ENCODE measurements at regions not wholly inside any gene's neighbourhood (a gene's known extent, or its start where the extent isn't known, plus 50 kb on each side); places are given as distances from the start of the nearest gene placed in this dataset.

- DNase-seq: no peak
- H3K4me3 ChIP-seq: no peak overlapping the region
- in situ Hi-C loops (cut with MboI; ENCODE audit: low pct_ligation_motif_present in 1 of 4, low pct_unique_long_range_greater_than_20kb in 1 of 4, low sequenced_read_pairs in 3 of 4): no loop called here
- 57 to 79% methylated on average over 1 of the region's 1 CpG for WGBS, 2 donors (ENCODE audit: low coverage in 1 of 2)
- no peaks in the 10 kb centered on the region for H3K27me3 ChIP-seq
- intact Hi-C loops (cut with DNase I; ENCODE audit: low total_unique reads): no loop called here
- peaks cover 4 to 40% (median 28%) of the 10 kb centered on the region in 4 donors for H3K4me1 ChIP-seq
- peak overlapping the region; percentile 61 to 76 (median 66) for H3K27ac ChIP-seq
- H3K9me3 ChIP-seq: no peaks in the 10 kb centered on the region
- H3K36me3 ChIP-seq: no peaks in the 10 kb centered on the region
- TF ChIP-seq POLR2AphosphoS5 (IDR thresholded peaks at IDR 0.05) (peak in 1 of 3 donors; percentile 8), EP300 (IDR thresholded peaks at IDR 0.05; ENCODE audit: low read depth) (no peak)
Measured at GRCh38 chr1:229131243-229132105, 139.4 kb upstream of the RAB4A start.

- intact Hi-C loops (cut with DNase I; ENCODE audit: low total_unique reads) (no loop called here), in situ Hi-C loops (cut with MboI; ENCODE audit: low pct_ligation_motif_present in 1 of 4, low pct_unique_long_range_greater_than_20kb in 1 of 4, low sequenced_read_pairs in 3 of 4) (no loop called here)
- no peaks in the 10 kb centered on the region for H3K36me3 ChIP-seq
- peaks cover 4 to 40% (median 28%) of the 10 kb centered on the region in 4 donors for H3K4me1 ChIP-seq
- H3K4me3 ChIP-seq: no peak overlapping the region
- no peak for TF ChIP-seq POLR2AphosphoS5 (IDR thresholded peaks at IDR 0.05)
- TF ChIP-seq POLR2A (IDR thresholded peaks at IDR 0.05): no peak
- TF ChIP-seq, protein P1, sequence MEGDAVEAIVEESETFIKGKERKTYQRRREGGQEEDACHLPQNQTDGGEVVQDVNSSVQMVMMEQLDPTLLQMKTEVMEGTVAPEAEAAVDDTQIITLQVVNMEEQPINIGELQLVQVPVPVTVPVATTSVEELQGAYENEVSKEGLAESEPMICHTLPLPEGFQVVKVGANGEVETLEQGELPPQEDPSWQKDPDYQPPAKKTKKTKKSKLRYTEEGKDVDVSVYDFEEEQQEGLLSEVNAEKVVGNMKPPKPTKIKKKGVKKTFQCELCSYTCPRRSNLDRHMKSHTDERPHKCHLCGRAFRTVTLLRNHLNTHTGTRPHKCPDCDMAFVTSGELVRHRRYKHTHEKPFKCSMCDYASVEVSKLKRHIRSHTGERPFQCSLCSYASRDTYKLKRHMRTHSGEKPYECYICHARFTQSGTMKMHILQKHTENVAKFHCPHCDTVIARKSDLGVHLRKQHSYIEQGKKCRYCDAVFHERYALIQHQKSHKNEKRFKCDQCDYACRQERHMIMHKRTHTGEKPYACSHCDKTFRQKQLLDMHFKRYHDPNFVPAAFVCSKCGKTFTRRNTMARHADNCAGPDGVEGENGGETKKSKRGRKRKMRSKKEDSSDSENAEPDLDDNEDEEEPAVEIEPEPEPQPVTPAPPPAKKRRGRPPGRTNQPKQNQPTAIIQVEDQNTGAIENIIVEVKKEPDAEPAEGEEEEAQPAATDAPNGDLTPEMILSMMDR (IDR thresholded peaks at IDR 0.05): no peak
- no peak for TF ChIP-seq EP300 (IDR thresholded peaks at IDR 0.05; ENCODE audit: low read depth)
- WGBS, 2 donors (ENCODE audit: low coverage in 1 of 2): 80 to 89% methylated on average over 1 of the region's 1 CpG
- peak overlapping the region in 3 of 4 donors; percentile 61 to 76 (median 63) for H3K27ac ChIP-seq
- no peaks in the 10 kb centered on the region for H3K9me3 ChIP-seq
- DNase-seq: no peak
- H3K27me3 ChIP-seq: no peaks in the 10 kb centered on the region
Measured at GRCh38 chr1:229132106-229132443, 138.8 kb upstream of the RAB4A start.

- DNase-seq: no peak
- peaks cover 4 to 36% (median 28%) of the 10 kb centered on the region in 4 donors for H3K4me1 ChIP-seq
- no peaks in the 10 kb centered on the region for H3K36me3 ChIP-seq
- intact Hi-C loops (cut with DNase I; ENCODE audit: low total_unique reads) (no loop called here), in situ Hi-C loops (cut with MboI; ENCODE audit: low pct_ligation_motif_present in 1 of 4, low pct_unique_long_range_greater_than_20kb in 1 of 4, low sequenced_read_pairs in 3 of 4) (no loop called here)
- H3K27me3 ChIP-seq: no peaks in the 10 kb centered on the region
- no peak overlapping the region for H3K4me3 ChIP-seq
- H3K27ac ChIP-seq: no peak overlapping the region
- TF ChIP-seq, protein P1 (IDR thresholded peaks at IDR 0.05): no peak
- TF ChIP-seq EP300 (IDR thresholded peaks at IDR 0.05; ENCODE audit: low read depth) (no peak), POLR2A (IDR thresholded peaks at IDR 0.05) (no peak), POLR2AphosphoS5 (IDR thresholded peaks at IDR 0.05) (no peak)
- H3K9me3 ChIP-seq: no peaks in the 10 kb centered on the region
Measured at GRCh38 chr1:229132706-229133105, 138.2 kb upstream of the RAB4A start.

GRCh38 chr1:229133151-229133550 is 137.8 kb upstream of the RAB4A start:
- Histone ChIP-seq H3K27me3 (no peaks in the 10 kb centered on the region), H3K4me1 (peaks cover 4 to 34% (median 28%) of the 10 kb centered on the region in 4 donors), H3K36me3 (no peaks in the 10 kb centered on the region), H3K9me3 (no peaks in the 10 kb centered on the region), H3K27ac (no peak overlapping the region), H3K4me3 (no peak overlapping the region)
- in situ Hi-C loops (cut with MboI; ENCODE audit: low pct_ligation_motif_present in 1 of 4, low pct_unique_long_range_greater_than_20kb in 1 of 4, low sequenced_read_pairs in 3 of 4): no loop called here
- TF ChIP-seq POLR2A (IDR thresholded peaks at IDR 0.05) (no peak), POLR2AphosphoS5 (IDR thresholded peaks at IDR 0.05) (no peak), EP300 (IDR thresholded peaks at IDR 0.05; ENCODE audit: low read depth) (no peak)
- TF ChIP-seq, protein P1 (IDR thresholded peaks at IDR 0.05): no peak
- intact Hi-C loops (cut with DNase I; ENCODE audit: low total_unique reads): no loop called here
- 69 to 100% methylated on average over 1 to 2 of the region's 2 CpGs for WGBS, 2 donors (ENCODE audit: low coverage in 1 of 2)
- DNase-seq: no peak
